ENCODE measurements at regions not wholly inside any gene's neighbourhood (a gene's known extent, or its start where the extent isn't known, plus 50 kb on each side); places are given as distances from the start of the nearest gene placed in this dataset.
"Not testable (repeated sequence)": the region's sequence is repeated elsewhere in the genome, so short reads cannot be mapped to it uniquely, and the experiment has no call there.

DNA sequence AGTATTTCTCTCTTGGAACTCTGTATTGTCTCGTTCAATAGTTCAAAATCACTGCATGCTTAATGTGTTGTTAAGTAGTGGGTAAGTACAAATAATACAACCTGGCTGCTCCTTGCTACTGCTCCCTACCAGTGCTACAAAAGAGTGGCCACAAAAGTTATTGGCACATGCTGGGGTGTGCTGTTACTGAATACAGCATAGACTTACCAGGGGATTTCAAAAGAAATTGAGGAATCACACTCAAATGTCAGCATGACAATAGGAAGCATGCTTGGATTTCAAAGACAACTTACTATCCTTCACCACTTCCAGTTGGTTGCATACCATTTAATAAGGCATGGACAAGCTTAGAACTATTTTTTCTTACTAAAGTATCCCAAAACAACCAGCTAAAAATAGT, 1041.3 kb upstream of the SPRY2 start:
- Histone ChIP-seq H3K4me1 (no peaks in the 10 kb centered on the region), H3K27ac (no peak overlapping the region), H3K36me3 (no peaks in the 10 kb centered on the region), H3K27me3 (no peaks in the 10 kb centered on the region), H3K9me3 (no peaks in the 10 kb centered on the region), H3K4me3 (no peak overlapping the region)
- no peak for TF ChIP-seq POLR2AphosphoS5 (IDR thresholded peaks at IDR 0.05)
- no peak for TF ChIP-seq POLR2A (IDR thresholded peaks at IDR 0.05)
- no peak for TF ChIP-seq CTCF (IDR thresholded peaks at IDR 0.05)
- ATAC-seq, result no peak
- WGBS, 2 donors (ENCODE audit: low coverage in 1 of 2), result 58 to 64% methylated on average over 1 of the region's 1 CpG

DNA sequence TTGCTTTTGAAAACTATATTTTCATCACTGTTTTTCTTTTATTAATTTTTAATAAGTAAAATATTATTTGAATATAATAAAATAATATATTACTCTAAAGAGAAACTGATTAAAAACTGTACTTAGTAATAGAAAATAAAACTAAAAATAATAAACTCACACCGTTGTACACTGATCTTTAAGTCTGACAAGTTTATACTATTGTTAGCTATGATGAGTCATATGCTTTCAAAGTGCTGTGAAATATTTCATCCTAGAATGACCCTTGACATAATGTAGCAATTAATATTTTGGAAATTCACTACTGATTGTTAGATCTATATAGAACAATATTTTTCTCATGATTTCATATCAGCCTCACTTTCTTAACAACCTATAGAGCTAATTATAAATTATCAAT, 1040.6 kb upstream of the SPRY2 start:
- no peak for TF ChIP-seq EP300 (IDR thresholded peaks at IDR 0.05)
- no peak for TF ChIP-seq CTCF (IDR thresholded peaks at IDR 0.05)
- no peak for TF ChIP-seq POLR2AphosphoS5 (IDR thresholded peaks at IDR 0.05)
- TF ChIP-seq POLR2A (IDR thresholded peaks at IDR 0.05), result no peak
- H3K27ac ChIP-seq, result no peak overlapping the region
- ATAC-seq, result no peak
- H3K4me3 ChIP-seq, result no peak overlapping the region
- H3K4me1 ChIP-seq, result no peaks in the 10 kb centered on the region
- H3K27me3 ChIP-seq, result no peaks in the 10 kb centered on the region
- no peaks in the 10 kb centered on the region for H3K36me3 ChIP-seq
- H3K9me3 ChIP-seq, result no peaks in the 10 kb centered on the region
- whole genome bisulfite sequencing, 2 donors (ENCODE audit: low coverage in 1 of 2), result 9 to 45% methylated on average over 1 of the region's 1 CpG

GRCh38 chr13:81379183-81379582, 1038.3 kb upstream of the SPRY2 start:
- Histone ChIP-seq H3K4me1 (no peaks in the 10 kb centered on the region), H3K27ac (no peak overlapping the region), H3K36me3 (no peaks in the 10 kb centered on the region), H3K27me3 (no peaks in the 10 kb centered on the region), H3K9me3 (no peaks in the 10 kb centered on the region), H3K4me3 (no peak overlapping the region)
- no peak for TF ChIP-seq CTCF (IDR thresholded peaks at IDR 0.05)
- no peak for TF ChIP-seq POLR2A (IDR thresholded peaks at IDR 0.05)
- no peak for TF ChIP-seq POLR2AphosphoS5 (IDR thresholded peaks at IDR 0.05)
- no peak for TF ChIP-seq EP300 (IDR thresholded peaks at IDR 0.05)
- no peak for ATAC-seq

GRCh38 chr13:81377921-81378320, 1037.0 kb upstream of the SPRY2 start:
- no peak for TF ChIP-seq POLR2A (IDR thresholded peaks at IDR 0.05)
- TF ChIP-seq CTCF (IDR thresholded peaks at IDR 0.05), result no peak
- no peak for TF ChIP-seq EP300 (IDR thresholded peaks at IDR 0.05)
- no peak for TF ChIP-seq POLR2AphosphoS5 (IDR thresholded peaks at IDR 0.05)
- no peaks in the 10 kb centered on the region for H3K9me3 ChIP-seq
- H3K27me3 ChIP-seq, result no peaks in the 10 kb centered on the region
- 79 to 92% methylated on average over 1 of the region's 1 CpG for WGBS, 2 donors (ENCODE audit: low coverage in 1 of 2)
- no peaks in the 10 kb centered on the region for H3K36me3 ChIP-seq
- no peak overlapping the region for H3K27ac ChIP-seq
- H3K4me3 ChIP-seq, result no peak overlapping the region
- no peak for ATAC-seq
- no peaks in the 10 kb centered on the region for H3K4me1 ChIP-seq

DNA sequence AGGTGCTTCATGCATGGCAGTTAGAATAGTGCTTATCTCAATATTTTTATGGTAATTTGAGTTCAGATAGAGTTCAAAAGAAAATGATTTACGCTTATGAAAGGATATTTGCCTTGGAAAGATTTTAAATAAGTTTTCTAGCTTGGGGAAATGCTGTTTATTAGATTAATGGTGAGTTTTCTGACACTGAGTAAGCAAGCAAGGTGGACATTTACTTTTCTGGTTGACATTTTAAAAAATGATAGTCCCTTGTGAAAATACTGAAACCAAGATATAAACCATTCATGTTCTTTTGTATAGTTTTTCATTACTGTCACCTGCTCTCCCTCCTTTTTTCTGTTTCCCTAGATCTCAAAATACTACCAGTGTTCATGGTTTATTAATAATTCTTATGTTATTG, 1034.8 kb upstream of the SPRY2 start:
- H3K27me3 ChIP-seq, result no peaks in the 10 kb centered on the region
- no peaks in the 10 kb centered on the region for H3K36me3 ChIP-seq
- WGBS, 2 donors (ENCODE audit: low coverage in 1 of 2), result 38 to 67% methylated on average over 1 of the region's 1 CpG
- no peak for TF ChIP-seq POLR2AphosphoS5 (IDR thresholded peaks at IDR 0.05)
- no peak for TF ChIP-seq CTCF (IDR thresholded peaks at IDR 0.05)
- no peak for TF ChIP-seq EP300 (IDR thresholded peaks at IDR 0.05)
- TF ChIP-seq POLR2A (IDR thresholded peaks at IDR 0.05), result no peak
- no peaks in the 10 kb centered on the region for H3K4me1 ChIP-seq
- H3K4me3 ChIP-seq, result no peak overlapping the region
- H3K27ac ChIP-seq, result no peak overlapping the region
- ATAC-seq, result no peak
- no peaks in the 10 kb centered on the region for H3K9me3 ChIP-seq

- no CpG with 5 or more reads among the region's 2 CpGs for WGBS, 2 donors (ENCODE audit: low coverage in 1 of 2)
- not testable (repeated sequence) for ATAC-seq, H3K4me1 ChIP-seq
Measured at GRCh38 chr13:81362711-81363110, 1021.8 kb upstream of the SPRY2 start.

More at GRCh38 chr13:81362711-81363110, 1021.8 kb upstream of the SPRY2 start:
- not testable (repeated sequence) for H3K9me3 ChIP-seq, H3K4me3 ChIP-seq, H3K27me3 ChIP-seq, H3K27ac ChIP-seq, H3K36me3 ChIP-seq

All from gastroesophageal sphincter (tissue), 4 donors.